K562 (cell line): ENCODE measurements at regions not wholly inside any gene's neighbourhood (a gene's known extent, or its start where the extent isn't known, plus 50 kb on each side); places are given as distances from the start of the nearest gene placed in this dataset.

Experiments
- ATAC-seq: fragments of 200-7000 bp; cut with Tn5 transposase; 3 replicates; pipeline ENCODE4 v1.9.1; 2020; ENCODE audit warnings: moderate library complexity
- BruUV-seq: library from RNA; stranded (reverse); fragments of 400-500 nt; replicated peaks from 2 replicates; lab custom pipeline; 2021; lab: Mats Ljungman, UMichigan
- CTCF ChIA-PET: fragments of 300-600 bp; formaldehyde crosslinking; extraction: SDS; loops from one replicate; lab custom pipeline; 2021; ENCODE audit warnings: low intra/inter-chr PET ratio; lab: Yijun Ruan, JAX
- POLR2A ChIA-PET: fragments of 300-600, 350-650 bp; sonication (Branson Sonifier 250); formaldehyde crosslinking; extraction: SDS; loops from one replicate; lab custom pipeline; 2021; ENCODE audit warnings: antibody characterized with exemption, inconsistent platforms; lab: Yijun Ruan, JAX
- DNase-seq, 4 experiments: peaks; one replicate each; pipeline versions ENCODE4 v3.0.0 to v3.0.0-alpha.2; 2011 to 2018; ENCODE audit warnings: low spot score in 3 of 4, mixed read lengths in 3 of 4; ENCODE audit errors: extremely low read depth in 1 of 4
- FAIRE-seq: peaks from 2 replicates; lab custom pipeline; 2011; peaks lifted over from hg19 to GRCh38; lab: Jason Lieb, UNC
- H2AFZ ChIP-seq: 2 replicates; pipeline ENCODE4 v1.6.0; 2011; ENCODE audit warnings: low read depth, low read length, control low read depth, inconsistent platforms
- H3K27ac ChIP-seq: fragments of 200-600 bp; 3 replicates; pipeline ENCODE4 v1.8.0; 2011; ENCODE audit warnings: low read depth, mild to moderate bottlenecking, control low read depth, inconsistent platforms, low read length, moderate library complexity, mixed read lengths; ENCODE audit errors: extremely low read depth
- H3K27me3 ChIP-seq, 2 experiments: fragments of 300-600 bp in 1 of 2; 2 replicates in 1 of 2; 3 replicates in 1 of 2; pipeline versions ENCODE4 v1.6.0 to v1.8.0; 2011; ENCODE audit warnings: inconsistent platforms in 2 of 2, low read length in 2 of 2, mild to moderate bottlenecking in 1 of 2, mixed read lengths in 1 of 2, moderate library complexity in 1 of 2; ENCODE audit not compliant: control insufficient read depth in 2 of 2, insufficient read depth in 2 of 2
- H3K36me3 ChIP-seq: fragments of 300-600 bp; 3 replicates; pipeline ENCODE4 v1.8.0; 2011; ENCODE audit warnings: mild to moderate bottlenecking, low read length, inconsistent platforms; ENCODE audit not compliant: control insufficient read depth, insufficient read depth
- H3K4me1 ChIP-seq, 2 experiments: fragments of 200-600 bp in 1 of 2; replicated peaks in 1 of 2; 2 replicates in 1 of 2; 3 replicates in 1 of 2; pipeline versions ENCODE4 v1.5.1 to v1.8.0; 2011; ENCODE audit warnings: inconsistent platforms in 2 of 2, low read length in 2 of 2, mild to moderate bottlenecking in 1 of 2, mixed read lengths in 1 of 2, moderate library complexity in 1 of 2; ENCODE audit not compliant: control insufficient read depth in 2 of 2, insufficient read depth in 2 of 2
- H3K4me2 ChIP-seq: 2 replicates; pipeline ENCODE4 v1.6.1; 2011; ENCODE audit warnings: low read length, control low read depth, inconsistent platforms, mixed read lengths; ENCODE audit not compliant: insufficient read depth
- H3K4me3 ChIP-seq: fragments of 200-600 bp; sonication (generic), shearing (Covaris generic); 2 replicates; pipeline ENCODE4 v1.5.1; 2016; ENCODE audit warnings: control low read depth, inconsistent platforms
- H3K79me2 ChIP-seq: fragments of 200-600 bp; 3 replicates; pipeline ENCODE4 v1.8.0; 2011; ENCODE audit warnings: low read length, inconsistent platforms; ENCODE audit not compliant: control insufficient read depth, insufficient read depth
- H3K9ac ChIP-seq, 2 experiments: 2 replicates each; pipeline versions ENCODE4 v1.6.0 to v1.6.1; 2011; ENCODE audit warnings: low read depth in 2 of 2, low read length in 2 of 2, control low read depth in 1 of 2, inconsistent platforms in 1 of 2, mild to moderate bottlenecking in 1 of 2, mixed read lengths in 1 of 2; ENCODE audit not compliant: insufficient read depth in 1 of 2
- H3K9me1 ChIP-seq: one replicate; pipeline ENCODE4 v1.6.0; 2011; ENCODE audit warnings: inconsistent platforms, mild to moderate bottlenecking, low read length, moderate library complexity; ENCODE audit not compliant: control insufficient read depth, insufficient read depth
- H3K9me3 ChIP-seq: replicated peaks from 2 replicates; pipeline ENCODE4 v1.5.1; 2011; ENCODE audit warnings: low read depth, low read length, inconsistent platforms; ENCODE audit not compliant: control insufficient read depth, insufficient read depth
- H4K20me1 ChIP-seq: replicated peaks from 2 replicates; pipeline ENCODE4 v1.6.1; 2011; ENCODE audit warnings: low read length, inconsistent platforms, mixed read lengths; ENCODE audit not compliant: control insufficient read depth, insufficient read depth
- EP300 ChIP-seq: IDR thresholded peaks from 2 replicates; pipeline ENCODE4 v1.6.1; 2012; ENCODE audit warnings: low read length, improper control_type of control experiment
- GABPA ChIP-seq: fragments of 200-800 bp; sonication (Bioruptor generic); conservative IDR thresholded peaks from 2 replicates; pipeline ENCODE4 v1.6.1; 2016; ENCODE audit warnings: low read depth, missing genetic modification characterization, missing compliant biosample characterization
- KDM1A ChIP-seq, 2 experiments: fragments of 450-650 bp; IDR thresholded peaks; 2 replicates each; pipeline ENCODE4 v1.6.1; 2016; ENCODE audit warnings: mild to moderate bottlenecking in 2 of 2
- MEIS2 ChIP-seq: fragments of 450-650 bp; IDR thresholded peaks from 2 replicates; pipeline ENCODE4 v1.6.1; 2014; ENCODE audit warnings: mild to moderate bottlenecking; ENCODE audit not compliant: partially characterized antibody
- RCOR1 ChIP-seq, 2 experiments: IDR thresholded peaks; 2 replicates each; pipeline ENCODE4 v1.6.1; 2012; ENCODE audit warnings: low read depth in 2 of 2, low read length in 2 of 2, borderline replicate concordance in 1 of 2, improper control_type of control experiment in 1 of 2
- ZNF133 ChIP-seq: fragments of 250-450 bp; sonication (Bioruptor Pico); IDR thresholded peaks from 2 replicates; pipeline ENCODE4 v1.4.0; 2020; ENCODE audit warnings: mild to moderate bottlenecking
- WGBS: fragments of 100-300 bp; shearing (Covaris generic); methylation state at CpG from one replicate; pipeline ENCODE4 v1.1.6; 2016; ENCODE audit warnings: low coverage, mixed read lengths; ENCODE audit not compliant: insufficient coverage; ENCODE audit errors: missing lambda C conversion rate; 5-methylcytosine and 5-hydroxymethylcytosine counted together
- in situ Hi-C: fragments of 300-500 bp; cut with MboI; formaldehyde crosslinking; loops from 4 replicates; pipeline ENCODE4 v1.15.0; 2018; ENCODE audit warnings: inconsistent platforms, mixed read lengths
- intact Hi-C: fragments of 100-400 bp; cut with micrococcal nuclease; formaldehyde crosslinking; loops from 2 replicates; pipeline ENCODE4 v1.14.2; 2022

- no peaks in the 10 kb centered on the region for H3K9me3 ChIP-seq
- H3K4me3 ChIP-seq = no peak overlapping the region
- H3K79me2 ChIP-seq = no peaks in the 10 kb centered on the region
- H3K36me3 ChIP-seq = no peaks in the 10 kb centered on the region
- TF ChIP-seq ZNF133 (CRISPR knock-in tag) (no peak), RCOR1 (IDR thresholded peaks at IDR 0.05; ENCODE audit: borderline replicate concordance in 1 of 2, low read depth in 2 of 2, low read length in 2 of 2) (peak in 1 of 2 experiments; percentile 73; a peak in 2 of 4 replicates), MEIS2 (peak; percentile 47), GABPA (0 out of 2 replicates have a peak, but pooled peaks have one; percentile 20), EP300 (no peak), KDM1A (IDR thresholded peaks at IDR 0.05) (peak; percentile 51 to 55; a peak in 2 of 4 replicates)
- TF ChIP-seq, all 486 proteins: peak for 4
- Histone ChIP-seq H3K4me1 (peaks cover 0 to 6% of the 10 kb centered on the region in 2 experiments; a peak in 2 of 5 replicates), H3K9ac (no peak overlapping the region), H3K27ac (no peak overlapping the region), H3K9me1 (no peaks in the 10 kb centered on the region), H4K20me1 (no peaks in the 10 kb centered on the region), H3K4me2 (no peak overlapping the region), H3K27me3 (peaks cover 0 to 4% of the 10 kb centered on the region in 2 experiments; a peak in 4 of 5 replicates), H2AFZ (no peak overlapping the region)
- intact Hi-C loops (no loop called here), in situ Hi-C loops (no loop called here)
- no TSS peak for BruUV-seq
- ChIA-PET CTCF (no interaction called here), POLR2A (interaction anchor here (0.6 kb wide), 1 partner anchor 1306 kb away, joined by 3 read pairs; no protein-coding TSS in a partner anchor)
- WGBS = 1% methylated on average over 5 of the region's 5 CpGs
- DNase-seq (no peak), ATAC-seq (no peak), FAIRE-seq (no peak)
These were observed 194.8 kb downstream of the LNPK start for GRCh38 chr2:175807031-175807873.
